SU-DHL-6 (cell line): ENCODE measurements at regions not wholly inside any gene's neighbourhood (a gene's known extent, or its start where the extent isn't known, plus 50 kb on each side); places are given as distances from the start of the nearest gene placed in this dataset.

Experiments
- EZH2phosphoT487 ChIP-seq: fragments of 200-600 bp; sonication (generic), shearing (Covaris generic); conservative IDR thresholded peaks from 2 replicates; pipeline ENCODE4 v1.6.1; 2018; ENCODE audit warnings: mild to moderate bottlenecking, antibody characterized with exemption, low read length, moderate library complexity, mixed read lengths
- TF ChIP-seq, protein P1 (sequence below): fragments of 200-600 bp; sonication (generic); IDR thresholded peaks from one replicate; pipeline ENCODE4 v1.5.1; 2017; ENCODE audit warnings: antibody characterized with exemption, mild to moderate bottlenecking, low read length, moderate library complexity; ENCODE audit not compliant: insufficient read depth, poor library complexity, severe bottlenecking

GRCh38 chr13:44278166-44278565 is 95.5 kb upstream of the SERP2 start:
- TF ChIP-seq, protein P1, sequence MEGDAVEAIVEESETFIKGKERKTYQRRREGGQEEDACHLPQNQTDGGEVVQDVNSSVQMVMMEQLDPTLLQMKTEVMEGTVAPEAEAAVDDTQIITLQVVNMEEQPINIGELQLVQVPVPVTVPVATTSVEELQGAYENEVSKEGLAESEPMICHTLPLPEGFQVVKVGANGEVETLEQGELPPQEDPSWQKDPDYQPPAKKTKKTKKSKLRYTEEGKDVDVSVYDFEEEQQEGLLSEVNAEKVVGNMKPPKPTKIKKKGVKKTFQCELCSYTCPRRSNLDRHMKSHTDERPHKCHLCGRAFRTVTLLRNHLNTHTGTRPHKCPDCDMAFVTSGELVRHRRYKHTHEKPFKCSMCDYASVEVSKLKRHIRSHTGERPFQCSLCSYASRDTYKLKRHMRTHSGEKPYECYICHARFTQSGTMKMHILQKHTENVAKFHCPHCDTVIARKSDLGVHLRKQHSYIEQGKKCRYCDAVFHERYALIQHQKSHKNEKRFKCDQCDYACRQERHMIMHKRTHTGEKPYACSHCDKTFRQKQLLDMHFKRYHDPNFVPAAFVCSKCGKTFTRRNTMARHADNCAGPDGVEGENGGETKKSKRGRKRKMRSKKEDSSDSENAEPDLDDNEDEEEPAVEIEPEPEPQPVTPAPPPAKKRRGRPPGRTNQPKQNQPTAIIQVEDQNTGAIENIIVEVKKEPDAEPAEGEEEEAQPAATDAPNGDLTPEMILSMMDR = no peak
- TF ChIP-seq EZH2phosphoT487 = no peak
